ENCODE measurements at regions not wholly inside any gene's neighbourhood (a gene's known extent, or its start where the extent isn't known, plus 50 kb on each side); places are given as distances from the start of the nearest gene placed in this dataset.

- WGBS, 2 donors (ENCODE audit: low coverage in 1 of 2): 76 to 85% methylated on average over 4 of the region's 4 CpGs
- no peak for DNase-seq
- in situ Hi-C loops (cut with MboI; ENCODE audit: low pct_ligation_motif_present in 1 of 4, low pct_unique_long_range_greater_than_20kb in 1 of 4, low sequenced_read_pairs in 3 of 4): no loop called here
- no peak overlapping the region for H3K4me3 ChIP-seq
- intact Hi-C loops (cut with DNase I; ENCODE audit: low total_unique reads): no loop called here
- no peak for TF ChIP-seq POLR2AphosphoS5 (IDR thresholded peaks at IDR 0.05)
- TF ChIP-seq, protein P1, sequence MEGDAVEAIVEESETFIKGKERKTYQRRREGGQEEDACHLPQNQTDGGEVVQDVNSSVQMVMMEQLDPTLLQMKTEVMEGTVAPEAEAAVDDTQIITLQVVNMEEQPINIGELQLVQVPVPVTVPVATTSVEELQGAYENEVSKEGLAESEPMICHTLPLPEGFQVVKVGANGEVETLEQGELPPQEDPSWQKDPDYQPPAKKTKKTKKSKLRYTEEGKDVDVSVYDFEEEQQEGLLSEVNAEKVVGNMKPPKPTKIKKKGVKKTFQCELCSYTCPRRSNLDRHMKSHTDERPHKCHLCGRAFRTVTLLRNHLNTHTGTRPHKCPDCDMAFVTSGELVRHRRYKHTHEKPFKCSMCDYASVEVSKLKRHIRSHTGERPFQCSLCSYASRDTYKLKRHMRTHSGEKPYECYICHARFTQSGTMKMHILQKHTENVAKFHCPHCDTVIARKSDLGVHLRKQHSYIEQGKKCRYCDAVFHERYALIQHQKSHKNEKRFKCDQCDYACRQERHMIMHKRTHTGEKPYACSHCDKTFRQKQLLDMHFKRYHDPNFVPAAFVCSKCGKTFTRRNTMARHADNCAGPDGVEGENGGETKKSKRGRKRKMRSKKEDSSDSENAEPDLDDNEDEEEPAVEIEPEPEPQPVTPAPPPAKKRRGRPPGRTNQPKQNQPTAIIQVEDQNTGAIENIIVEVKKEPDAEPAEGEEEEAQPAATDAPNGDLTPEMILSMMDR (IDR thresholded peaks at IDR 0.05): no peak
- no peak for TF ChIP-seq POLR2A (IDR thresholded peaks at IDR 0.05)
- no peak for TF ChIP-seq EP300 (IDR thresholded peaks at IDR 0.05; ENCODE audit: low read depth)
- no peaks in the 10 kb centered on the region for H3K27me3 ChIP-seq
- H3K9me3 ChIP-seq: no peaks in the 10 kb centered on the region
- no peak overlapping the region for H3K27ac ChIP-seq
- no peaks in the 10 kb centered on the region for H3K36me3 ChIP-seq
- no peaks in the 10 kb centered on the region for H3K4me1 ChIP-seq
These were observed 704.0 kb downstream of the RNF144A start for GRCh38 chr2:7621018-7621814.

DNA sequence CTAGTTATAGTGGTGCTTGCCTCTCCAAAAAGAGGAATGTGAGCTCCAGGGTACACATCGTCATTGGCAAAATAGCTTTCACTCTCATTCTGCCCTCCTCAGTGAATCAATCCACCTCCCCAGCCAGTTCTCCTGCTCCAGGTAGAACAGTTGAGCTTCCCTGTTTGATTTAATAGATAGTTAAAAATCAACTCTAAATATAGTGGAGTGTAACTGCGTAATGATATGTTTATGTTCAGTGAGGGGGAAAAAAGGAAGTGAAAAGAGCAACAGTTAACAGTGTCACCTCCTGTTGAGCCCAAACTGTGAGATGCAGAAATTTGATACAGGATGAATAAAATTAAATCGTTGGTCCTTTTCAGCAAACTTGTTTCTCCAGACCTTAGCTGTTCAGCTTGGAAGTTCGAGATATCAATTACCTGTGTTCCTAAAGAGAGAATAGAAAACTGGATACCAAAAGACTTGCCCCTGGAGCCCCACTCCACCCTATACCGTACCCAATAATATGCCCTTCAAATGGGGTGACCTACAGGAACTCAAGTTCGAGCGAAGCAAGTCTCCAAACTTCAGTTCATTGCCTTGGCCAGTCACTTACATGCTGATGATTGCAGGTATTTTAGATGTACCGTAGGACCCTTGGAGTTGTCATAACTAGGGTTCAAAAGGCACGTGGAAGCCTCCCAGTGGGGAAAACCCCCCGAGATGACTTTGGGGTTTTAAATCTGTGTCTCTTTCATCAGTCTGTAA lies 708.4 kb downstream of the RNF144A start:
- Histone ChIP-seq H3K9me3 (no peaks in the 10 kb centered on the region), H3K27ac (no peak overlapping the region), H3K4me3 (no peak overlapping the region), H3K4me1 (no peaks in the 10 kb centered on the region), H3K36me3 (no peaks in the 10 kb centered on the region), H3K27me3 (no peaks in the 10 kb centered on the region)
- TF ChIP-seq, protein P1 (IDR thresholded peaks at IDR 0.05): no peak
- TF ChIP-seq EP300 (IDR thresholded peaks at IDR 0.05; ENCODE audit: low read depth) (no peak), POLR2A (IDR thresholded peaks at IDR 0.05) (no peak), POLR2AphosphoS5 (IDR thresholded peaks at IDR 0.05) (no peak)
- DNase-seq: no peak
- intact Hi-C loops (cut with DNase I; ENCODE audit: low total_unique reads): no loop called here
- 31 to 65% methylated on average over 4 to 10 of the region's 10 CpGs for WGBS, 2 donors (ENCODE audit: low coverage in 1 of 2)
- in situ Hi-C loops (cut with MboI; ENCODE audit: low pct_ligation_motif_present in 1 of 4, low pct_unique_long_range_greater_than_20kb in 1 of 4, low sequenced_read_pairs in 3 of 4): no loop called here

DNA sequence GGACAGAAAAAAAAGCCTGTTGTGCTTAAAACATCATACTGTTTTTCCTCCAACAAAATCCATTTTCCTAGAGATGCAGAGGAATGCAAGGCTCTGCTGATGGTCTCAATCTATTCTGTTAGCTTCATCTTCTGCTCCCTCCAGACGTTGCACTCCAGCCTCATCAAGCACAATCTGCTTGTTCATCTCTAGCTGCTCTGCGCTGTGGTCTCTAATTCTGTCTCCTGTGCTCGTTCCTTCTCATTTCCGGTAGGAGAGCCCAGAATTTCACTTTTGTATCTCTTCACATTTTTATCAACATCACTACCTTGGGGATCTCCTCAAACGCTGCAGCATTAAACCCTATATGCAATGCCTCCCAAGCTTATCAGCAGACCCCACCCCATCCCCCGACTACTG lies 708.9 kb downstream of the RNF144A start:
- Histone ChIP-seq H3K9me3 (no peaks in the 10 kb centered on the region), H3K4me3 (no peak overlapping the region), H3K27ac (no peak overlapping the region), H3K27me3 (no peaks in the 10 kb centered on the region), H3K36me3 (no peaks in the 10 kb centered on the region), H3K4me1 (no peaks in the 10 kb centered on the region)
- 82 to 89% methylated on average over 4 to 6 of the region's 6 CpGs for WGBS, 2 donors (ENCODE audit: low coverage in 1 of 2)
- intact Hi-C loops (cut with DNase I; ENCODE audit: low total_unique reads): no loop called here
- DNase-seq: no peak
- TF ChIP-seq, protein P1 (IDR thresholded peaks at IDR 0.05): no peak
- TF ChIP-seq POLR2AphosphoS5 (IDR thresholded peaks at IDR 0.05) (no peak), POLR2A (IDR thresholded peaks at IDR 0.05) (no peak), EP300 (IDR thresholded peaks at IDR 0.05; ENCODE audit: low read depth) (no peak)
- in situ Hi-C loops (cut with MboI; ENCODE audit: low pct_ligation_motif_present in 1 of 4, low pct_unique_long_range_greater_than_20kb in 1 of 4, low sequenced_read_pairs in 3 of 4): no loop called here

GRCh38 chr2:7627583-7627982 lies 710.4 kb downstream of the RNF144A start:
- no peaks in the 10 kb centered on the region for H3K4me1 ChIP-seq
- no peak overlapping the region for H3K27ac ChIP-seq
- intact Hi-C loops (cut with DNase I; ENCODE audit: low total_unique reads) (no loop called here), in situ Hi-C loops (cut with MboI; ENCODE audit: low pct_ligation_motif_present in 1 of 4, low pct_unique_long_range_greater_than_20kb in 1 of 4, low sequenced_read_pairs in 3 of 4) (no loop called here)
- H3K27me3 ChIP-seq: no peaks in the 10 kb centered on the region
- DNase-seq: no peak
- no peaks in the 10 kb centered on the region for H3K9me3 ChIP-seq
- no peak for TF ChIP-seq EP300 (IDR thresholded peaks at IDR 0.05; ENCODE audit: low read depth)
- TF ChIP-seq, protein P1 (IDR thresholded peaks at IDR 0.05): no peak
- TF ChIP-seq POLR2AphosphoS5 (IDR thresholded peaks at IDR 0.05): no peak
- no peak for TF ChIP-seq POLR2A (IDR thresholded peaks at IDR 0.05)
- H3K36me3 ChIP-seq: no peaks in the 10 kb centered on the region
- no peak overlapping the region for H3K4me3 ChIP-seq
- WGBS, 2 donors (ENCODE audit: low coverage in 1 of 2): 53 to 67% methylated on average over 3 of the region's 3 CpGs
